HG02852 (cell line): ENCODE measurements at regions not wholly inside any gene's neighbourhood (a gene's known extent, or its start where the extent isn't known, plus 50 kb on each side); places are given as distances from the start of the nearest gene placed in this dataset.
"Not testable (repeated sequence)": the region's sequence is repeated elsewhere in the genome, so short reads cannot be mapped to it uniquely, and the experiment has no call there.

Experiments
- ATAC-seq: cut with Tn5 transposase; IDR thresholded peaks from one replicate; pipeline ENCODE4 v1.9.1; 2021; ENCODE audit warnings: mild to moderate bottlenecking, moderate library complexity; ENCODE audit not compliant: unreplicated experiment

- not testable (repeated sequence) for ATAC-seq
Measured at GRCh38 chr2:116318551-116318950, 1495.9 kb upstream of the DDX18 start.

DNA sequence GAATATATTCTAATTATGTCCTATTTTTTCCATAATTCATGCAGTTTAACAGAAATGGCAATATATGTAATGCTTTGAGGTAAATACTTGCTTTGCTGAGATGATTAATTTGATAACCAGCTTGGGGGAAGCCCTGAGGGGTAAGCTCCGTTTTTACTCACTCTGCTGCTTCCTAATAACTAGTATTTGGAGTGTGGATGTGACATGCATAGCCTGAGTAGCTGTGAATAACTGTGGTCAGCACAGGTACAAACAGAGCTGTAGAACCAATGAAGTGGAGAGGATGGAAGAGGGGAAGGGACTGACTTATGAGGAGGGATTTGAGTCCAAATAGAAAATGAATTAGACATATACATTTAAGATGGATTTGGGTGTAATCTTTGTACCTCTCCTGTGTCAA lies 1495.5 kb upstream of the DDX18 start:
- no peak for ATAC-seq

DNA sequence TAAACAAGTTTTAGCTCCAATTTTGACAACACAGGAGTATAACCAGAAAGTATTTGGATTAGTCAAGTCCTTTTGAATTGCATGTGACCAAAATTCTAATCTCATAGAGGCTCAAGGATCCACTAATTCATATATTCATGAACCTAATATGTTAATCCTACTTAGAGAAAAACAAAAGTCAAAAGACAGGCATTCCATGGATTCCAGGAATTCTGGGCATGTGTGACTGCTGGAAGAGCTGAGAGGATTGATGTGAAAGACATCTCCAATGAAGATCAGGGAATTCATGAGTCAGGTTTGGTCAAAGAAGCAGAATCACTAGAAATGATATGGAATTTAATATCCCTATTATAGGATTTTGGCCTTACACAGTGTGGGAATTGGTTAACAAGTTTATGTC lies 1494.6 kb upstream of the DDX18 start:
- ATAC-seq = no peak

GRCh38 chr2:116329280-116329679 lies 1485.2 kb upstream of the DDX18 start:
- ATAC-seq = no peak

DNA sequence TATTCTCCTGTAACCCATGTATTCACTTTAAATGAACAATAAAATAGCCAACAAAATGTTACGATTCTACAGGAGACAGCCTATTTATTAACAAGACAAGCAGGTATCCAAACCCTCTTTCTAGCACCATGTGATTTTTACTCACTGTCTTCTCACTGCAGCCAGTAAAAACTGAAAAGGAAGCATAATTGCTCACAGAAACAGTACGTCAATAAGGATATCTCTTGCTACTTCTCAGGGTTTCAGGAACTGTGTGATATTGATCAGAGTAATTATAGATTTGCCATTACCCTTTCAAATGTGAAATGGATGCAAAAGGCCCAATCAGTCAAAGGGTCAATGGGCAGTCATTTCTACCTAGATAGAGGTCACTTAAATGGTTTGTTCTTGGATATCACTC lies 1473.8 kb upstream of the DDX18 start:
- ATAC-seq = no peak

GRCh38 chr2:116366212-116366611 lies 1448.3 kb upstream of the DDX18 start:
- no peak for ATAC-seq

DNA sequence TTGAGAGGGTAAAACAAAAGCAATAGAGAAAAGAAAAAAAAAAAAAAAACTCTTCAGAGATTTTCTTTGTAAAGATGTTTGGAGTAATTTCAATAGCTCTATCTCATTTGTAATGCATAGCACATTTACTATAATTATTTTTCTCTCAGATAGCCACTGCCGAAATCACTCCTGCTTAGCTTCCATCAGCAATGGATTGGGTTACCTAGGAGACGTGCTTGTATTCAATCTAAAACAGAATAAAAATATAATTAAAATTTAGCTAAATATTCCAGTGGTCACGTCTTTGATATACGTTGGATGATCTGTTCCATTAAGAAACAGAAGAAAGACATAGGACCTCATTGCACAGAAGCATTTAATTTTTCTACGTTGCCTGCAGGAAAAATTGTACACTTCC lies 1435.7 kb upstream of the DDX18 start:
- ATAC-seq = no peak

GRCh38 chr2:116411211-116411610 lies 1403.3 kb upstream of the DDX18 start:
- no peak for ATAC-seq

DNA sequence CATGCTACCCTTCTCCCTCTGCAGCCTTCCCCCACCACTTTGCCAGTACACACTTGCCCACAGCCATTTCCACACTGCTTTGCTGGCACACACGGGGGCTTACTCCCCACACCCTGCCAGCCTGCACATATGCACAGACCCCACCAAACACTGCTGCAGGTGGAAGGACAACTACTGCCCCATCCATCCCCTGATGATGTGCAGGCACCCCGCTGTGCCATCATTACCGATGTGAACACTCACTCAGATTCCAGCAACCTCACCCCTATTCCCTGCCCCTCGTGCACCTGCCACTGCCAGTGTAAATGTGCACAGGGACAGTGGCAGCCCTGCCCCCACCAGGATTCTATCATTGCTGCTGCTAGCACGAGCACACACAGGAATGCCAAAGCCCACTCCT lies 1400.8 kb upstream of the DDX18 start:
- no peak for ATAC-seq

DNA sequence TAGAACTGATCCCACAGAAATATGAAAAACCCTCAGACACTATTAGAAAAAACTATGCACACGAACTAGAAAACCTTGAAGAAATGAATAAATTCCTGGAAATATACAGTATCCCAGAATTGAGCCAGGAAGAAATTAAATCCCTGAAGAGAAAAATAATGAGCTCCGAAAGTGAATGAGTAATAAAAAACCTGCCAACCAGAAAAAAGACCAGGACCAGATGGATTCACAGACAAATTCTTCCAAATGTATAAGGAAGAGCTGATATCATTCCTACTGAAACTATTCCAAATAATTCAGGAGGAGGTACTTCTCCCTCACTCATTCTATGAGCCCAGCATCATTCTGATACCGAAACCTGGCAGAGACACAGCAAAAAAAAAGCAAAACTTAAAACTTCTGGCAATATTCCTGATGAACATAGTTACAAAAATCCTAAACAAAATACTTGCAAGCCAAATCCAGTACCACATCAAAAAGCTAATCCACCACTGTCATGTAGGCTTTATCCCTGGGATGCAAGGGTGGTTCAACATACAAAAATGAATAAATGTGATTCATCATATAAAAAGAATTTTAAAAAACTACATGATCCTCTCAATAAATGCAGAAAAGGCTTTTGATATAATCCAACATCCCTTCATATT lies 1397.6 kb upstream of the DDX18 start:
- no peak for ATAC-seq

GRCh38 chr2:116435648-116436047 lies 1378.8 kb upstream of the DDX18 start:
- no peak for ATAC-seq

DNA sequence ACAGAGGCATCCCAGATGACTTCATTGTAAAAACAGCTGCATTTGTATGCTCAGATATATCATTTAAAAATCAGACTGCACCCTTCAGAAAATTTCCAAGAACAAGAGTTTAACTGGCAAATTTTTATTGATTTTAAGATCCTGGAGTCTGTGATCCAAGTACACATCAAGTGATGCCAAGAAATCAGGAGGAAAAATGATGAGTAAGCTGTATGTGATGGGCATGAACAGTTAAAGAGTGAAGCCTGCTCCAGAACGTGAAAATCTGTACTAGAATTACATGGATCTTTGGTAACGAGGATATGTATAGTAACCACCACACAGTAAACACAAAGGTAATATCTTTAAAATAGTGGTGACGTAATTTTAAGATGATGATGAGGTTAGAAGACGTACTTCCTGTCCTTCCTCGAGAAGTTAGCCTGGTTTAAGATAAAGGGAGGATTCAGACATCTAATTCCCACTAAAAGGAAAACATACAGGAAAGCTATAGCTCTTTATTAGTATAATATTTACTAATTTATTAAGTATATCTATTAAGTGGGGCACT lies 1374.3 kb upstream of the DDX18 start:
- ATAC-seq = no peak

- no peak for ATAC-seq
Measured at GRCh38 chr2:116442418-116442817, 1372.1 kb upstream of the DDX18 start.

DNA sequence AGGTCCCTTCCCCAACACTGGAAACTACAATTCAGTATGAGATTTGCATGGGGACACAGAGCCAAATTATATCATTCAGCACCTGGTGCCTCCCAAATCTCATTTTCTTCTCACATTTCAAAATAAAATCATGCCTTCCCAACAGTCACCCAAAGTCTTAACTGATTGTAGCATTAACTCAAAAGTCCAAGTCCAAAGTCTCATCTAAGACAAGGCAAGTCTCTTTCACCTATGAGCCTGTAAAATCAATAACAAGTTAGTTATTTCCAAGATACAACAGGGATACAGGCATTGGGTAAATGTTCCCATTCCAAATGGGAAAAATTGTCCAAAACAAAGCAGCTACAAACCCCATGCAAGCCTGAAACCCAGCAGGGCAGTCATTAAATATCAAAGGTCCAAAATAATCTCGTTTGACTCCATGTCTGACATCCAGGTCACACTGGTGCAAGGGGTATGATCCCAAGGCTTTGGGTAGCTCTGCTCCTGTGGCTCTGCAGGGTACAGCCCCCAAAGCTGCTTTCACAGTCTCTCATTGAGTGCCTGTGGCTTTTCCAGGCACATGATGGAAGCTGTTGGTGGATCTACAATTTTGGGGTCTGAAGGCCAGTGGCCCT lies 1370.1 kb upstream of the DDX18 start:
- ATAC-seq = no peak

DNA sequence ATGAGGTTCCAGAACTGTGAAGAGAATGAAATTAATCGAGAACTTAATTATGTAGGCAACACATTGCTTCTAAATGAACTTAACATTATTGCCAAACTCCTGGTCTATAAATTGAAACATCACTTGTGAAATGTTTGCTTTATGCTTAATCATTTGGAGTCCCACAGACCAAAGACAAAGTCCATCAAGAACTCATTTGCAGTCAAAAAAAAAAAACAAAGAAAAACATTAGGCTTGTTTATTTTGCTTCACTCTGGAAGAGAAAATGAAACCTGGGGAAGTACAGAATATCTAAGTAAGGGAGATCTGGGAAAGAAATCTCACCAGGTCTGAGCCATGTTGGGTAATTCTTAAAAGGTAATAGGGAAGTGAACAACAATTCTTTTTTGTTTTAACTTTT lies 1363.5 kb upstream of the DDX18 start:
- no peak for ATAC-seq

GRCh38 chr2:116452651-116453050 lies 1361.8 kb upstream of the DDX18 start:
- no peak for ATAC-seq

- ATAC-seq = no peak
Measured at GRCh38 chr2:116456429-116456828, 1358.1 kb upstream of the DDX18 start.

DNA sequence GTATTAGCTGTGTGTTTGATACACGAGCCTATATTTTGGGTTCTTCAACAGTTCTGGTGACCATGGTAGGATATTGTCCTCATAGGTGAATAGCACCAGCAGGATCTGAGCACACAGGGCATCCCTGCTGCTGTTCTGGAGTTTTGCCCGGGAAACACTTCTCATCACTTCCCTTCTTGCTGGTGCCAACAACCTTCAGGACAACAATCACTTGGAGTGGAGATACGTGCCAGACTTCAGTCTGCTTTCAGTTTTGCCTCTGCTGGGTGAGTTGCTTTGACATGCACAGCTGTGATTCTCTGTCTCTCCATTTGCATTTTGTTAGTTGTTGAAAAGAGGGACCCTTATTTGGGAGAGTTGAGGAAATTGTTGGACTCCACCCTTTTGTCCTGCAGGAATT lies 1347.2 kb upstream of the DDX18 start:
- ATAC-seq = no peak

GRCh38 chr2:116477229-116477628 lies 1337.3 kb upstream of the DDX18 start:
- no peak for ATAC-seq

- ATAC-seq = no peak
Measured at GRCh38 chr2:116487336-116487735, 1327.2 kb upstream of the DDX18 start.

DNA sequence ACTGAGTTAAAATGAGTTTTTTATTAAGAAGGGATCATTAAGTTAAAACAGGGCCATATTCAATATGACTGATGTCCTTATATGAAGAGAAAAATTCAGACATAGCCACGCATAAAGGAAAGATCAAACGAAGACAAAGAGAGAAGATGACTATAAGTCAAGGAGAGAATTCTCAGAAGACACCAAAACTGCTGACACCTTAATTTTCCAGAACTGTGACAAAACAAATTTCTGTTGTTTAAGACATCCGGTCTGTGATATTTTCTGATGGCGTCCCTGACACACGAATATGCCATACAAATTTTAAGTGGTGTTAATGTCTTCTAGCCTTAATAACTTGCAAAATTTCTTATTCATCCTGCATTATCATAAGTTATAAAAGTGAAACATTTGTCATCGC lies 1325.2 kb upstream of the DDX18 start:
- ATAC-seq = no peak

DNA sequence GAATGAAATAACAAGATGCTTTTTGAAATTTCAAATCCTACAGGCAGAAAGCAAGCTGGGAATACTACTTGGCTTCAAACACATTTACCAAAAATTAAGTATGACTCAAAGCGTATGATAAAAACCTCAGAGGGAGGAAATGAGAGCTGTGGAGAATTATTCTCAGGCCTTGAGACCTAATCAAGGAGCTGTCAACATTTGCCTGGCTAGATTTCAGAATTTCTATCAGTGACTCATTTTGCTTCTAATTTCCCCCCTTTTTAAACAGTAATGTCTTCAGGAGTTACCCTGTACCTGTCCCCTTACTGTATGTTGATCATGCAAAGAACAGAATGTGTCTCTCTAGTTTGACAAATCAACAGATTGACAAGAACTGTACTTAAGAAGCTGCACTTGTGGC lies 1324.5 kb upstream of the DDX18 start:
- ATAC-seq = no peak
